ENCODE measurements at regions not wholly inside any gene's neighbourhood (a gene's known extent, or its start where the extent isn't known, plus 50 kb on each side); places are given as distances from the start of the nearest gene placed in this dataset.

DNA sequence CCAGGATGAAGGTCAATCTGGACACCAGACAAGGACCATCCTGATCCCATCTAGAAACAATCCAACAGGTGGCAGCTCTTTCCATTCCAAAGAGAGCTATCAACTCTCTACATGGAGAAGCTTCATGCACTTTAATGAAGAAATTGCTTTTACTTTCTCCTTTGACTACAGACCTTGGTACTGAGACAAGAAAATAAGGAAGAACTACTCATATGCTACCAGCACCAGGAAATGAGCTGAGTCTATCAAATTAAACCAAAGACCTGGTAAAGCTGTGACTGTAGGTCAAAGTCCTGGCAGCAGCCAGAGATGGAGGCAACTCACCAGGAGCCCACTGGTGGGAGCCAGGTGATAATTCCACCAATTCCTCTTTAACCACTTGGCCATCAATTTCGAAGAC, 64.3 kb upstream of the LRRC8B start:
- Histone ChIP-seq H3K27ac (ENCODE audit: low read depth, low read length) (no peak overlapping the region), H3K4me3 (ENCODE audit: low read length) (no peak overlapping the region), H3K36me3 (ENCODE audit: control insufficient read depth, insufficient read depth, low read length) (no peaks in the 10 kb centered on the region), H3K27me3 (ENCODE audit: control insufficient read depth, insufficient read depth, low read length, poor library complexity, severe bottlenecking) (no peaks in the 10 kb centered on the region), H3K9ac (ENCODE audit: extremely low read depth, low read length, poor library complexity, severe bottlenecking) (no peak overlapping the region), H3K4me1 (ENCODE audit: control insufficient read depth, insufficient read depth, low read length) (no peaks in the 10 kb centered on the region), H3K9me3 (ENCODE audit: control insufficient read depth, low read length) (no peaks in the 10 kb centered on the region)
- H3K36me3 Mint-ChIP-seq (ENCODE audit: low read depth): no peaks in the 10 kb centered on the region
- H3K4me1 Mint-ChIP-seq: peaks cover 6% of the 10 kb centered on the region
- no peaks in the 10 kb centered on the region for H3K9me3 Mint-ChIP-seq
- H3K27me3 Mint-ChIP-seq (ENCODE audit: insufficient read depth): peaks cover 2% of the 10 kb centered on the region
- TF ChIP-seq, protein P1, sequence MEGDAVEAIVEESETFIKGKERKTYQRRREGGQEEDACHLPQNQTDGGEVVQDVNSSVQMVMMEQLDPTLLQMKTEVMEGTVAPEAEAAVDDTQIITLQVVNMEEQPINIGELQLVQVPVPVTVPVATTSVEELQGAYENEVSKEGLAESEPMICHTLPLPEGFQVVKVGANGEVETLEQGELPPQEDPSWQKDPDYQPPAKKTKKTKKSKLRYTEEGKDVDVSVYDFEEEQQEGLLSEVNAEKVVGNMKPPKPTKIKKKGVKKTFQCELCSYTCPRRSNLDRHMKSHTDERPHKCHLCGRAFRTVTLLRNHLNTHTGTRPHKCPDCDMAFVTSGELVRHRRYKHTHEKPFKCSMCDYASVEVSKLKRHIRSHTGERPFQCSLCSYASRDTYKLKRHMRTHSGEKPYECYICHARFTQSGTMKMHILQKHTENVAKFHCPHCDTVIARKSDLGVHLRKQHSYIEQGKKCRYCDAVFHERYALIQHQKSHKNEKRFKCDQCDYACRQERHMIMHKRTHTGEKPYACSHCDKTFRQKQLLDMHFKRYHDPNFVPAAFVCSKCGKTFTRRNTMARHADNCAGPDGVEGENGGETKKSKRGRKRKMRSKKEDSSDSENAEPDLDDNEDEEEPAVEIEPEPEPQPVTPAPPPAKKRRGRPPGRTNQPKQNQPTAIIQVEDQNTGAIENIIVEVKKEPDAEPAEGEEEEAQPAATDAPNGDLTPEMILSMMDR (conservative IDR thresholded peaks at IDR 0.05): no peak
- H3K27ac Mint-ChIP-seq: no peak overlapping the region
- 86% methylated on average over 1 of the region's 1 CpG; no CpG with 5 or more reads in 1 of the 2 experiments for WGBS, 2 experiments (ENCODE audit: insufficient coverage in 1 of 2, insufficient read length in 1 of 2)
- DNase-seq: no peak
- H3K4me3 Mint-ChIP-seq: no peak overlapping the region

DNA sequence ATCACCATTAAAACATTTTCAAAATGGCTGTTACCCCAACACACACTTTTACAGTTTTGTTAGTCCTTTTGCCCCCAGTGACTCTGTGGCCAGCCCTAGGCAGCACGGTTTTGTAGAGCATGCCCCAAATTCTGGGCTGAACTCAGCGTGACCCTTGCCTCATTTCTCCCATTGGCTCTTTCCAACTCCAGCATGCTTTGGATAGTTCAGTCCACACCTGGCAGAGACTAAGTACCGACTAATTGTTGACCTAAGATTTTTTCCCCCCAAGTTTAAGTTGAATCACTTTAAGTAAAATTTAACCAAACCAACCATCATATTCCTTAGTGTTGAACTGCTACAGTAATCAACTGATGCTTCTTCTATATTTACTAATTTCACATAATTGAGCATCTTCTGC, 62.4 kb upstream of the LRRC8B start:
- Histone ChIP-seq H3K36me3 (ENCODE audit: control insufficient read depth, insufficient read depth, low read length) (no peaks in the 10 kb centered on the region), H3K27ac (ENCODE audit: low read depth, low read length) (no peak overlapping the region), H3K4me1 (ENCODE audit: control insufficient read depth, insufficient read depth, low read length) (no peaks in the 10 kb centered on the region), H3K4me3 (ENCODE audit: low read length) (no peak overlapping the region), H3K9ac (ENCODE audit: extremely low read depth, low read length, poor library complexity, severe bottlenecking) (no peak overlapping the region), H3K27me3 (ENCODE audit: control insufficient read depth, insufficient read depth, low read length, poor library complexity, severe bottlenecking) (no peaks in the 10 kb centered on the region), H3K9me3 (ENCODE audit: control insufficient read depth, low read length) (no peaks in the 10 kb centered on the region)
- no peak for DNase-seq
- H3K27me3 Mint-ChIP-seq (ENCODE audit: insufficient read depth): peaks cover 2% of the 10 kb centered on the region
- WGBS, 2 experiments (ENCODE audit: insufficient coverage in 1 of 2, insufficient read length in 1 of 2): 72 to 79% methylated on average over 3 of the region's 3 CpGs
- TF ChIP-seq, protein P1 (conservative IDR thresholded peaks at IDR 0.05): no peak
- H3K4me1 Mint-ChIP-seq: peaks cover 1% of the 10 kb centered on the region
- no peak overlapping the region for H3K27ac Mint-ChIP-seq
- no peak overlapping the region for H3K4me3 Mint-ChIP-seq
- no peaks in the 10 kb centered on the region for H3K36me3 Mint-ChIP-seq (ENCODE audit: low read depth)
- no peaks in the 10 kb centered on the region for H3K9me3 Mint-ChIP-seq

DNA sequence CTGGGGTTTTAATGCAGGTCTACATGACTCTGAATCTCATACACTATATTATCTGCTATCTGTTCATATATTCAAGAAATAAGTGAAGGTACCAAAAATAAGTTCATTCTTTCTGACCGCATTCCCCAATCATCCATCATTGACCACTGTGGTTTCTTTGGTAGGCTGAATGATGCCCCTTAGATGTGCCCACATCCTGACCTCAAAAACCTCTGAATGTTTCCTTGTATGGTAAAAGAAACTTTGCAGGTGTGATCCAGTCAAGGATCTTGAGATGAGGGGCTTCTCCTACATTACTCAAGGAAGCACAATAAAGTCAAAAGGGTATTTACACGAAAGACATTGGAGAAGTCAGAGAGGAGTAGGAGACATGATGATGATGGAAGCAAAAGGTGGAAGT, 60.6 kb upstream of the LRRC8B start:
- H3K36me3 ChIP-seq (ENCODE audit: control insufficient read depth, insufficient read depth, low read length): no peaks in the 10 kb centered on the region
- Mint-ChIP-seq H3K27me3 (ENCODE audit: insufficient read depth) (peaks cover 2% of the 10 kb centered on the region), H3K9me3 (no peaks in the 10 kb centered on the region), H3K4me3 (no peak overlapping the region), H3K27ac (no peak overlapping the region), H3K4me1 (no peaks in the 10 kb centered on the region), H3K36me3 (ENCODE audit: low read depth) (no peaks in the 10 kb centered on the region)
- no peaks in the 10 kb centered on the region for H3K27me3 ChIP-seq (ENCODE audit: control insufficient read depth, insufficient read depth, low read length, poor library complexity, severe bottlenecking)
- H3K9ac ChIP-seq (ENCODE audit: extremely low read depth, low read length, poor library complexity, severe bottlenecking): no peak overlapping the region
- DNase-seq: no peak
- no peak overlapping the region for H3K4me3 ChIP-seq (ENCODE audit: low read length)
- no peak overlapping the region for H3K27ac ChIP-seq (ENCODE audit: low read depth, low read length)
- no peaks in the 10 kb centered on the region for H3K9me3 ChIP-seq (ENCODE audit: control insufficient read depth, low read length)
- WGBS, 2 experiments (ENCODE audit: insufficient coverage in 1 of 2, insufficient read length in 1 of 2): 0 to 43% methylated on average over 1 to 2 of the region's 2 CpGs
- no peaks in the 10 kb centered on the region for H3K4me1 ChIP-seq (ENCODE audit: control insufficient read depth, insufficient read depth, low read length)
- TF ChIP-seq, protein P1 (conservative IDR thresholded peaks at IDR 0.05): no peak
